ENCODE measurements at regions not wholly inside any gene's neighbourhood (a gene's known extent, or its start where the extent isn't known, plus 50 kb on each side); places are given as distances from the start of the nearest gene placed in this dataset.
"Not testable (repeated sequence)": the region's sequence is repeated elsewhere in the genome, so short reads cannot be mapped to it uniquely, and the experiment has no call there.

DNA sequence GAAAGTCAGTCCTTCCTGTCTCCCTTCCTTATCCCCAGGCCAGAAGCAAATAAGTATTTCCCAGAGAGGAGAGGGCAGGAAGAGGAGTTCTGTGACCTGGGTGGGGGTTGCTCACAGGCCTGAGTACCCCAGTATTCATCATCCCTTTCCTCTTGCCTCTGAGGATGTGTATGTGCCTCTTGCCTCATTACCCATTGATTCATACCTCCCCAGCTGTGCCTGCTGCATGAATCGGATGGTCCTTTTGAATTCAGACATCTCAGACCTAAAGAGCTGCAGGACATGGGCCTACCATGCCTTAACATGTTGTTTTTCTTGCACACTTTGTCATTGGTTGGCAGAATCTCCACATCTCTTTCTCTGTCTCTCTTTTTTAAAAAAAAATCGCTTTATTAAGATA, 112.8 kb upstream of the SHB start:
- peak; percentile 2 for ATAC-seq

DNA sequence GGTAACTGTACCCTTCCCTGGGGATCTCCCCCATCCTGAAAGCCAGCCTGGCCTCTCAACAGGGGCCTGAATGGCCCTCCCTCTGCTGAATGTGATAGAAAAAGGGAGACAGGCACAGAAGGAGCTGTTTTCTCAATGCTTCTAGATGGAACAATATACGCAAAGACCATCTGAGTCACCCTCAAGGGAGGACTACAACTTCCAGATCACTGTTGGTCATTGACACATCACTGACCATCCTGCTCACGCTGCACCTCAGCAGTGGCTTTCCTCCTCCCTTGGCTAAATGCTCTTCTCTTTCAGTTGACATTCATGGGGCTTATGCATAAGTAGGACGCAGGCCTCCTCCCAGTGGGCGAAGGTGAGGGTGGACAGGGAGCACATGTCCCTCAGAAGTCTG, 112.2 kb upstream of the SHB start:
- no peak for ATAC-seq

GRCh38 chr9:38180656-38181055, 111.6 kb upstream of the SHB start:
- ATAC-seq = peak; percentile 20

- no peak for ATAC-seq
Measured at GRCh38 chr9:38179965-38180364, 110.9 kb upstream of the SHB start.

DNA sequence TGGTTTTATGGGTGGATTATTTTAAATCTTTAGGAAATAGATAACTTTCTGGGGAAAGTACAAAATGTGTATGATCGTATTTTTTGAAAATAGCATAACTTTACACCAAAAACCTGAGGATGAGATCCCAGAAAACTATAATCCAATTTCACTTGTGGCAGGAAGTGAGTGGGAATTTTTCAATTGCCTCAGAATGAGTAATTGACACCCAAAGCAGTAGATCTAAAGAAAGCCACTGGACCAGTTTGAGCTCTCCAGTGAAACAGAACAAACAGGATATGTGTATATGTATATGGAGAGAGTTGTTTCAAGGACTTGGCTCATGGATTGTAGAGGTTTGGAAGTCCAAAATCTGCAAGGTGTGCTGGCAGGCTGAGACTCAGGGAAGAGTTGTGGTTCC, 109.2 kb upstream of the SHB start:
- peak; percentile 90 for ATAC-seq

DNA sequence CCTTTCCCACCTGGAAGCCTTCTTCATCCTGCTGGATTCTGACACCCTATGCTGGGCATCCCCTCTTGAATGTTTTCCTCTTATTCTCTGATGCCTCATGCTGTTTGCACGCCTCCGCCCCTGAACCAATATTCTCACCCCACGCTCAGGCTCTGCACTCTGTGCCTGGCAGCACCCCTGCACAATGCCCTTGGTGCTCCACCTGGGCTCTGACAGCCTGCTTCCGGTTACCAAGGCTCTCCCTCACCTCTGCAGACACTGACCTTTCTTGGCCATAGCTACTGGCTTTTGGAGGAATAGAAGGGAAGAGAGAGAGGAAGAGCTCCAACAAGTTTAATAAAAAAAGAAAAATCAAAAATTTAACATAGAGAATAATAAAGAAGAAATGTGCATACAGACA, 108.7 kb upstream of the SHB start:
- ATAC-seq = no peak

GRCh38 chr9:38176251-38176650, 107.2 kb upstream of the SHB start:
- no peak for ATAC-seq

DNA sequence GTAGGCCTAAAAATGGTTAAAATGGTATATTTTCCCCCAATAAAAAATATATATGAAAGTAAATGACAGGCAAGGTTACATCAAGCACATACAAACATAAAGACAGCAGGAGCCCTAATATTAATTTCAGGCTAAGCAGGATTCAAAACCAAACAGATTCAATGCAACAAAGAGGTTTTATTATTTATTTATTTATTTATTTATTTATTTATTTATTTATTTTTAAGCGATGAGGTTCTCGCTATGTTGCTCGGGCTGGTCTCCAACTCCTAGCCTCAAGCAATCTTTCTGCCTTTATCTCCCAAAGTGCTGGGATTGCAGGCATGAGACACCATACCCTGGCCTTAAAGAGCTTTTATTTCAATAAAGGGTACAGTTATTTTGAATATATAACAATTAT, 106.4 kb upstream of the SHB start:
- ATAC-seq = no peak

DNA sequence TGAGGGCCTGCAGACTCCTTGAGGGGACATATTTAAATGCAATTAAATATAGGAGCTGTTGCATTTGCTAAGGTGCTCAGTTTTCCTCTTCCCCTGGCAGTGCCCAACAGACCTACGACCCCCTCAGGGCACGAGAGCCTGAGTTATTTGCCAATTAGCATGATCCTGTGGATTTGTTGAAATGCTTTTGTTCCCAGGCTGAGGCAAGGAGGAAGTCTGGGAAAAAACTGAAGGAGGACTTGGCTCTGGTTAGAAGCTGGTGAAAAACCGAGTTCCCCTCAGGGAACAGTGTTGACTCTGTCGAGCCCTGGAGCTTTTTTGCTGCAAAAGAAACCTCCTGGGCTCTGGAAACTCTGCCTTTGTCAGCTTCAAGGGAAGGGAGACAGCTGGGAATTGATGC, 103.6 kb upstream of the SHB start:
- ATAC-seq = no peak

DNA sequence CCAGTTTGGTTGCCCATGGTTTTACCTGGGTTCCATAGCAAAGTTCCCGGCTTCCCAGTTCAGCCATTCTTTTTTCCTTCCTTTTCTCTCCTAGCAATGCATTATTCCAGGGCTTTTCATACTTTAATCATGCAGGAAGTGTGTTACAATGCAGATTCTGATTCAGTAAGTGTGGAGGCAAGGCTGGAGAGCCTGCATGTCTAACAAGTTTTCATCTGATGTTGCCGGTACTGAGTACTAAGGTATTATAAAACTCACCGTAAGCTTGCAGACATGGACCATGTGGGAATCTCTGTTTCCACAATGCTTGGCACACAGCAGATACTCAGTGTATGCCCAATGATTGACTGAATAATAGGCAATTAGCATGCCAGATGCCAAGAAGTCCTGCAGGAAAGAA, 102.9 kb upstream of the SHB start:
- ATAC-seq = peak; percentile 65

GRCh38 chr9:38171538-38171884, 102.5 kb upstream of the SHB start:
- ATAC-seq = no peak

GRCh38 chr9:38170763-38171537, 101.9 kb upstream of the SHB start:
- peak; percentile 97 for ATAC-seq

DNA sequence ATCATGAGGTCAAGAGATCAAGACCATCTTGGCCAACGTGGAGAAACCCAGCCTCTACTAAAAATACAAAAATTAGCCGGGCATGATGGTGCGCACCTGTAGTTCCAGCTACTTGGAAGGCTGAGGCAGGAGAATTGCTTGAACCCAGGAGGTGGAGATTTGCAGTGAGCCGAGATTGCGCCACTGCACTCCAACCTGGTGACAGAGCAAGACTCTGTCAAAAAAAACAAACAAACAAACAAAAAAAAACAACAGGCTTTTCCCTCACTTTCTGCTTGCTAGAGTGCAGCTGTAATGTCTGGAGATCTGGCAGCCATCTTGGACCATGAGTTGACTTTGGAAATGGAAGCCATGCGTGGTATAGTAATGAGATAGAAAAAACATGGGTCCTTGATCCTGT, 101.1 kb upstream of the SHB start:
- ATAC-seq = not testable (repeated sequence)

GRCh38 chr9:38166501-38166900, 97.5 kb upstream of the SHB start:
- no peak for ATAC-seq

DNA sequence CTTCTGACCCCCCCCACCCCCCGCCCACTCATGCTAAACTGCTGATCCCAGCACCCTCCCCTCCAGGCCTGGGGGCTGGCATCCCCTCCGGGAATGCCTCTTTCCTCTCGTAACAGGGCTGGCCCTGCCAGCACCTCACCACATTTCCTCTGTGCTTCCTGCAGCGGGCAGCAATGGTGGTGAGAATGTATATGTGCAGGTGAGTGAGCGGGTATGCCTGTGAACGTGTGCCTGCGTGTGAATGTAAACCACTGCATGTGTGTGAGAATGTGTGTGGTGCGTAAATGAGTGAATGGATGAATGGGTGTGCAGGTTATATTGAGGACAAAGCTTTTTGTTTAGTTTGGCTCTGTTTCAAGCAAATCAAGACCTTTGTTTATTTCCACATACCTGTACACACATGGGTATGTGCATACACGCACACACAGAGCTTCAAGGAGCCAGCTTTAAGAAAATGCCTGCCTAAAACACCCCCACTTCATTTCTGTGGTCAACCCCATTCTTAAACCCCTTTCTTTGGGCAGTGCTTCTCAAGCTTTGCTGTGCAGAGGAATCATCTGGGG, 95.7 kb upstream of the SHB start:
- peak; percentile 48 for ATAC-seq

GRCh38 chr9:38163518-38163917, 94.5 kb upstream of the SHB start:
- ATAC-seq = no peak

GRCh38 chr9:38162332-38163211, 93.5 kb upstream of the SHB start:
- ATAC-seq = no peak

DNA sequence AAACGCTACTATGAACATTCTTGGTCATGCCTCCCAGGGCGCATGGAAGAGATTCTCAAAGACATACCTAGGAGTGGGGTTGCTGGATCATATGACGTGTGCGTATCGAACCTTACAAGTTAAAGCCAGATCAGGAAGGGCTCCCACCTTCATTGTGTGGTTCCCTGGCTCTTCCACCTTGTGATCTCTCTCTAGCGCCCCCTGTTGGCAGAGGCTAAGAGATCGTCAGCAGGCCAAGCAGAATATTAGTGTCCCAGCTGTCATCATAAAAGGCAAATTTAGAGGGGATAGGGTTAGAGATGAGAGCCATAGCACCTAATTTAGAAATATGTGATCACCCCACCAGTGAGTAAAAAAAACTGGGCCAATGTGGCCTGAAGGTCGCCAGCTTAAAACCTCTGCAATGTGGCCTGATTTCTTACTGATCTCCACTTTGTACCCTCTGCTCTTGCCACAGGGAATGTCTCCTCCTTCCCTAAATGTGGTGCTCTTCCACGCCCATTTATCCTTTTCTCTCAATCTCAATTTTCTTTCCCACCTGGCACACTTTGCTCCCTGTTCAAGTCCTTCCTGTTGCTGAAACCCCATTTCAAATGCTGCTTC, 91.7 kb upstream of the SHB start:
- peak; percentile 53 for ATAC-seq

DNA sequence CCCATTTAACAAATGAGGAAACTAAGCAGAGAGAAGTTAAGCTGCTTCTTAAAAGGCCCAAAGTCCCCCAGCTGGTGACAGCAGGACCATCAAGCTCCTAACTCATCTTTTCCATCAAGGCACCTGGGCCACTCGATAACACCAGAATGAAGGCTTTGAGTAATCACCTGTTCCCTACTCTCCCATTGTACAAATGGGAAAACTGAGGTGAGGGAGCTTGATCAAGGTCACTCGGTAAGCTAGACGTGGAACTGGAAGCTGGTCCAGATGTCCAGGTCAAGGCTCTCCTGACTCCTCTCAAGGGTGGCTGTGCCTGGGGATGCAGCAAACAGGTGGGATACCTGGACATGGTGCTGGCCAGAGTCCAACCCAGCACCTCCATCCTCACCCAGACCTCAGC, 90.6 kb upstream of the SHB start:
- no peak for ATAC-seq

GRCh38 chr9:38158628-38159027, 89.6 kb upstream of the SHB start:
- ATAC-seq = no peak

GRCh38 chr9:38157711-38158110, 88.7 kb upstream of the SHB start:
- ATAC-seq = no peak

GRCh38 chr9:38154501-38155421, 85.7 kb upstream of the SHB start:
- ATAC-seq = no peak
